Glutamatergic neuron (in vitro differentiated cells): ENCODE measurements at regions not wholly inside any gene's neighbourhood (a gene's known extent, or its start where the extent isn't known, plus 50 kb on each side); places are given as distances from the start of the nearest gene placed in this dataset.

Experiments used
- DNase-seq: peaks from one replicate; pipeline ENCODE4 v3.0.0; 2022
- H3K27ac Mint-ChIP-seq: one replicate; pipeline ENCODE4 v1.8.0; 2020; ENCODE audit warnings: mild to moderate bottlenecking, mixed read lengths, inconsistent platforms; ENCODE audit not compliant: unreplicated experiment
- H3K27me3 Mint-ChIP-seq: one replicate; pipeline ENCODE4 v1.8.0; 2020; ENCODE audit warnings: mild to moderate bottlenecking, moderate library complexity, mixed read lengths, inconsistent platforms; ENCODE audit not compliant: unreplicated experiment
- H3K36me3 Mint-ChIP-seq: one replicate; pipeline ENCODE4 v1.8.0; 2020; ENCODE audit warnings: mild to moderate bottlenecking, mixed read lengths, inconsistent platforms; ENCODE audit not compliant: unreplicated experiment
- H3K4me1 Mint-ChIP-seq: one replicate; pipeline ENCODE4 v1.8.0; 2020; ENCODE audit warnings: mild to moderate bottlenecking, low read depth, mixed read lengths, inconsistent platforms; ENCODE audit not compliant: unreplicated experiment
- H3K4me3 Mint-ChIP-seq: one replicate; pipeline ENCODE4 v1.8.0; 2020; ENCODE audit warnings: mild to moderate bottlenecking, mixed read lengths, inconsistent platforms; ENCODE audit not compliant: unreplicated experiment
- H3K9me3 Mint-ChIP-seq: one replicate; pipeline ENCODE4 v1.8.0; 2020; ENCODE audit warnings: mild to moderate bottlenecking, moderate library complexity, mixed read lengths, inconsistent platforms; ENCODE audit not compliant: unreplicated experiment
- CTCF ChIP-seq: fragments of 200-600 bp; sonication (generic); IDR thresholded peaks from one replicate; pipeline ENCODE4 v1.5.0; 2021; ENCODE audit not compliant: partially characterized antibody, unreplicated experiment

GRCh38 chr2:51258301-51258700, 226.4 kb upstream of the NRXN1 start:
- Mint-ChIP-seq H3K9me3 (no peaks in the 10 kb centered on the region), H3K4me3 (no peak overlapping the region), H3K36me3 (no peaks in the 10 kb centered on the region), H3K27ac (no peak overlapping the region), H3K4me1 (no peaks in the 10 kb centered on the region), H3K27me3 (peaks cover 2% of the 10 kb centered on the region)
- no peak for TF ChIP-seq CTCF
- DNase-seq: no peak

GRCh38 chr2:51256736-51257135, 224.8 kb upstream of the NRXN1 start:
- Mint-ChIP-seq H3K4me1 (no peaks in the 10 kb centered on the region), H3K27me3 (no peaks in the 10 kb centered on the region), H3K4me3 (no peak overlapping the region), H3K36me3 (no peaks in the 10 kb centered on the region), H3K9me3 (no peaks in the 10 kb centered on the region), H3K27ac (no peak overlapping the region)
- no peak for TF ChIP-seq CTCF
- DNase-seq: no peak

GRCh38 chr2:51251356-51251755, 219.4 kb upstream of the NRXN1 start:
- Mint-ChIP-seq H3K27me3 (no peaks in the 10 kb centered on the region), H3K4me1 (no peaks in the 10 kb centered on the region), H3K27ac (no peak overlapping the region), H3K9me3 (no peaks in the 10 kb centered on the region), H3K4me3 (no peak overlapping the region), H3K36me3 (no peaks in the 10 kb centered on the region)
- no peak for DNase-seq
- TF ChIP-seq CTCF: no peak

GRCh38 chr2:51247252-51247805, 215.4 kb upstream of the NRXN1 start:
- H3K9me3 Mint-ChIP-seq: no peaks in the 10 kb centered on the region
- H3K4me1 Mint-ChIP-seq: peaks cover 2% of the 10 kb centered on the region
- TF ChIP-seq CTCF: no peak
- H3K36me3 Mint-ChIP-seq: no peaks in the 10 kb centered on the region
- no peak for DNase-seq
- no peak overlapping the region for H3K4me3 Mint-ChIP-seq
- H3K27ac Mint-ChIP-seq: no peak overlapping the region
- H3K27me3 Mint-ChIP-seq: no peaks in the 10 kb centered on the region

- Mint-ChIP-seq H3K4me3 (no peak overlapping the region), H3K4me1 (peaks cover 2% of the 10 kb centered on the region), H3K27ac (no peak overlapping the region), H3K36me3 (no peaks in the 10 kb centered on the region), H3K27me3 (no peaks in the 10 kb centered on the region), H3K9me3 (no peaks in the 10 kb centered on the region)
- no peak for DNase-seq
- TF ChIP-seq CTCF: no peak
These were observed 212.1 kb upstream of the NRXN1 start for GRCh38 chr2:51243892-51244535.
